ENCODE measurements at regions not wholly inside any gene's neighbourhood (a gene's known extent, or its start where the extent isn't known, plus 50 kb on each side); places are given as distances from the start of the nearest gene placed in this dataset.

DNA sequence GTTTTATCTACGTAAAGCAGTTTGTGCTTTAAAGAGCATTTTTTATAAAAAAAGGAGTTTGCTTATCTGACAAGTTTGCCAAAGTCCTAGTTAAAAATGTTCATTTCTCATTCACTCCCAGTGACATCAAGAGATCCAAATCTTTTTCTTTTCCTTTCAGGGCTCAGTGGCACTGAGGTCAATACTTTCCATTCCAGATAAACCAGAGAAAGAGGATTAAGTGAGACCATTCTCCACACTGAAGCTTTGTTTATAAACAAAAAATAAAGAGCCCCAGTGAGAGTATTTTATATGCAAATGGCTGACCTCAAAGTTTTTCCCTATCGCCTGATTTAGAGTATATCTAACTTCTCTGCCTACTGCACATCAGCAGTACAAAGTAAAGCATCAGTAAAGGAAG lies 199.8 kb downstream of the ALG10B start:
- H3K27ac ChIP-seq (ENCODE audit: extremely low read depth, low read depth, low read length), result no peak overlapping the region
- no peaks in the 10 kb centered on the region for H3K4me1 ChIP-seq (replicated peaks in 1 of 2; ENCODE audit: control insufficient read depth in 2 of 2, insufficient read depth in 2 of 2, low read length in 2 of 2)
- DNase-seq (ENCODE audit: extremely low read depth in 1 of 4, low spot score in 3 of 4) (no peak), ATAC-seq (no peak), FAIRE-seq (no peak)
- H3K79me2 ChIP-seq (ENCODE audit: control insufficient read depth, insufficient read depth, low read length), result no peaks in the 10 kb centered on the region
- CTCF ChIA-PET (ENCODE audit: low intra/inter-chr PET ratio), result no interaction called here
- no TSS peak for BruUV-seq (replicated peaks)
- no peaks in the 10 kb centered on the region for H3K27me3 ChIP-seq (ENCODE audit: control insufficient read depth in 2 of 2, insufficient read depth in 2 of 2, low read length in 2 of 2)
- WGBS (ENCODE audit: insufficient coverage, low coverage, missing lambda C conversion rate), result 6% methylated on average over 2 of the region's 2 CpGs
- H4K20me1 ChIP-seq (replicated peaks; ENCODE audit: control insufficient read depth, insufficient read depth, low read length), result no peaks in the 10 kb centered on the region
- in situ Hi-C loops (cut with MboI) (no loop called here), intact Hi-C loops (cut with micrococcal nuclease) (no loop called here)
- H3K4me2 ChIP-seq (ENCODE audit: insufficient read depth, low read length), result no peak overlapping the region
- no peak overlapping the region for H3K9ac ChIP-seq (ENCODE audit: insufficient read depth in 1 of 2, low read depth in 2 of 2, low read length in 2 of 2)
- H2AFZ ChIP-seq (ENCODE audit: low read depth, low read length), result no peak overlapping the region
- no peaks in the 10 kb centered on the region for H3K36me3 ChIP-seq (ENCODE audit: control insufficient read depth, insufficient read depth, low read length)
- no peaks in the 10 kb centered on the region for H3K9me1 ChIP-seq (ENCODE audit: control insufficient read depth, insufficient read depth, low read length)
- no peak for TF ChIP-seq SPI1 (IDR thresholded peaks at IDR 0.05; ENCODE audit: borderline replicate concordance, low read depth, low read length)
- TF ChIP-seq SMAD2 (IDR thresholded peaks at IDR 0.05; ENCODE audit: low read depth, low read length), result no peak
- TF ChIP-seq BRD9 (IDR thresholded peaks at IDR 0.05; ENCODE audit: low read depth, partially characterized antibody), result no peak
- no peak for TF ChIP-seq ZNF780A (CRISPR knock-in tag; IDR thresholded peaks at IDR 0.05)
- TF ChIP-seq, protein P1, sequence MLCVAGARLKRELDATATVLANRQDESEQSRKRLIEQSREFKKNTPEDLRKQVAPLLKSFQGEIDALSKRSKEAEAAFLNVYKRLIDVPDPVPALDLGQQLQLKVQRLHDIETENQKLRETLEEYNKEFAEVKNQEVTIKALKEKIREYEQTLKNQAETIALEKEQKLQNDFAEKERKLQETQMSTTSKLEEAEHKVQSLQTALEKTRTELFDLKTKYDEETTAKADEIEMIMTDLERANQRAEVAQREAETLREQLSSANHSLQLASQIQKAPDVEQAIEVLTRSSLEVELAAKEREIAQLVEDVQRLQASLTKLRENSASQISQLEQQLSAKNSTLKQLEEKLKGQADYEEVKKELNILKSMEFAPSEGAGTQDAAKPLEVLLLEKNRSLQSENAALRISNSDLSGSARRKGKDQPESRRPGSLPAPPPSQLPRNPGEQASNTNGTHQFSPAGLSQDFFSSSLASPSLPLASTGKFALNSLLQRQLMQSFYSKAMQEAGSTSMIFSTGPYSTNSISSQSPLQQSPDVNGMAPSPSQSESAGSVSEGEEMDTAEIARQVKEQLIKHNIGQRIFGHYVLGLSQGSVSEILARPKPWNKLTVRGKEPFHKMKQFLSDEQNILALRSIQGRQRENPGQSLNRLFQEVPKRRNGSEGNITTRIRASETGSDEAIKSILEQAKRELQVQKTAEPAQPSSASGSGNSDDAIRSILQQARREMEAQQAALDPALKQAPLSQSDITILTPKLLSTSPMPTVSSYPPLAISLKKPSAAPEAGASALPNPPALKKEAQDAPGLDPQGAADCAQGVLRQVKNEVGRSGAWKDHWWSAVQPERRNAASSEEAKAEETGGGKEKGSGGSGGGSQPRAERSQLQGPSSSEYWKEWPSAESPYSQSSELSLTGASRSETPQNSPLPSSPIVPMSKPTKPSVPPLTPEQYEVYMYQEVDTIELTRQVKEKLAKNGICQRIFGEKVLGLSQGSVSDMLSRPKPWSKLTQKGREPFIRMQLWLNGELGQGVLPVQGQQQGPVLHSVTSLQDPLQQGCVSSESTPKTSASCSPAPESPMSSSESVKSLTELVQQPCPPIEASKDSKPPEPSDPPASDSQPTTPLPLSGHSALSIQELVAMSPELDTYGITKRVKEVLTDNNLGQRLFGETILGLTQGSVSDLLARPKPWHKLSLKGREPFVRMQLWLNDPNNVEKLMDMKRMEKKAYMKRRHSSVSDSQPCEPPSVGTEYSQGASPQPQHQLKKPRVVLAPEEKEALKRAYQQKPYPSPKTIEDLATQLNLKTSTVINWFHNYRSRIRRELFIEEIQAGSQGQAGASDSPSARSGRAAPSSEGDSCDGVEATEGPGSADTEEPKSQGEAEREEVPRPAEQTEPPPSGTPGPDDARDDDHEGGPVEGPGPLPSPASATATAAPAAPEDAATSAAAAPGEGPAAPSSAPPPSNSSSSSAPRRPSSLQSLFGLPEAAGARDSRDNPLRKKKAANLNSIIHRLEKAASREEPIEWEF (CRISPR knock-in tag; IDR thresholded peaks at IDR 0.05), result no peak
- no peak for TF ChIP-seq ZNF3 (CRISPR knock-in tag; IDR thresholded peaks at IDR 0.05)
- no peak for TF ChIP-seq ZNF764 (CRISPR knock-in tag; IDR thresholded peaks at IDR 0.05; ENCODE audit: low read depth)
- TF ChIP-seq, protein P2, sequence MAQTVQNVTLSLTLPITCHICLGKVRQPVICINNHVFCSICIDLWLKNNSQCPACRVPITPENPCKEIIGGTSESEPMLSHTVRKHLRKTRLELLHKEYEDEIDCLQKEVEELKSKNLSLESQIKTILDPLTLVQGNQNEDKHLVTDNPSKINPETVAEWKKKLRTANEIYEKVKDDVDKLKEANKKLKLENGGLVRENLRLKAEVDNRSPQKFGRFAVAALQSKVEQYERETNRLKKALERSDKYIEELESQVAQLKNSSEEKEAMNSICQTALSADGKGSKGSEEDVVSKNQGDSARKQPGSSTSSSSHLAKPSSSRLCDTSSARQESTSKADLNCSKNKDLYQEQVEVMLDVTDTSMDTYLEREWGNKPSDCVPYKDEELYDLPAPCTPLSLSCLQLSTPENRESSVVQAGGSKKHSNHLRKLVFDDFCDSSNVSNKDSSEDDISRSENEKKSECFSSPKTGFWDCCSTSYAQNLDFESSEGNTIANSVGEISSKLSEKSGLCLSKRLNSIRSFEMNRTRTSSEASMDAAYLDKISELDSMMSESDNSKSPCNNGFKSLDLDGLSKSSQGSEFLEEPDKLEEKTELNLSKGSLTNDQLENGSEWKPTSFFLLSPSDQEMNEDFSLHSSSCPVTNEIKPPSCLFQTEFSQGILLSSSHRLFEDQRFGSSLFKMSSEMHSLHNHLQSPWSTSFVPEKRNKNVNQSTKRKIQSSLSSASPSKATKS (CRISPR knock-in tag; IDR thresholded peaks at IDR 0.05), result no peak
- TF ChIP-seq CBX2 (IDR thresholded peaks at IDR 0.05; ENCODE audit: insufficient read depth, low read length, poor library complexity, severe bottlenecking), result no peak
- TF ChIP-seq TCF7 (IDR thresholded peaks at IDR 0.05; ENCODE audit: borderline replicate concordance), result no peak
- TF ChIP-seq, protein P3, sequence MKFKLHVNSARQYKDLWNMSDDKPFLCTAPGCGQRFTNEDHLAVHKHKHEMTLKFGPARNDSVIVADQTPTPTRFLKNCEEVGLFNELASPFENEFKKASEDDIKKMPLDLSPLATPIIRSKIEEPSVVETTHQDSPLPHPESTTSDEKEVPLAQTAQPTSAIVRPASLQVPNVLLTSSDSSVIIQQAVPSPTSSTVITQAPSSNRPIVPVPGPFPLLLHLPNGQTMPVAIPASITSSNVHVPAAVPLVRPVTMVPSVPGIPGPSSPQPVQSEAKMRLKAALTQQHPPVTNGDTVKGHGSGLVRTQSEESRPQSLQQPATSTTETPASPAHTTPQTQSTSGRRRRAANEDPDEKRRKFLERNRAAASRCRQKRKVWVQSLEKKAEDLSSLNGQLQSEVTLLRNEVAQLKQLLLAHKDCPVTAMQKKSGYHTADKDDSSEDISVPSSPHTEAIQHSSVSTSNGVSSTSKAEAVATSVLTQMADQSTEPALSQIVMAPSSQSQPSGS (CRISPR knock-in tag; IDR thresholded peaks at IDR 0.05), result no peak
- no peak for TF ChIP-seq KDM1A (IDR thresholded peaks at IDR 0.05)
- no peak for TF ChIP-seq MECOM (CRISPR knock-in tag; IDR thresholded peaks at IDR 0.05)
- TF ChIP-seq ZNF583 (CRISPR knock-in tag; IDR thresholded peaks at IDR 0.05), result no peak
- no peak for TF ChIP-seq COPS2 (conservative IDR thresholded peaks at IDR 0.05)
- POLR2A ChIA-PET, result no interaction called here
- 0 out of 2 replicates have a peak, but pooled peaks cover 2% of the 10 kb centered on the region for H3K9me3 ChIP-seq (replicated peaks; ENCODE audit: control insufficient read depth, insufficient read depth, low read depth, low read length)
- H3K4me3 ChIP-seq, result no peak overlapping the region
